Caco-2 (cell line): ENCODE measurements at regions not wholly inside any gene's neighbourhood (a gene's known extent, or its start where the extent isn't known, plus 50 kb on each side); places are given as distances from the start of the nearest gene placed in this dataset.
"Not testable (repeated sequence)": the region's sequence is repeated elsewhere in the genome, so short reads cannot be mapped to it uniquely, and the experiment has no call there.

Source experiments
- BruUV-seq: library from RNA; stranded (reverse); fragments of 400-500 nt; replicated peaks from 2 replicates; lab custom pipeline; 2021; lab: Mats Ljungman, UMichigan
- CTCF ChIA-PET: fragments of 300-600 bp; sonication (Branson Sonifier 250); formaldehyde crosslinking; loops from one replicate; lab custom pipeline; 2022; ENCODE audit warnings: antibody characterized with exemption; lab: Charles Lee
- POLR2A ChIA-PET: fragments of 300-600 bp; sonication (Branson Sonifier 250); formaldehyde crosslinking; loops from one replicate; lab custom pipeline; 2022; ENCODE audit warnings: antibody characterized with exemption; lab: Charles Lee
- DNase-seq, 2 experiments: peaks; one replicate each; pipeline versions ENCODE4 v3.0.0 to v3.0.0-alpha.2; 2020 to 2022
- H3K27me3 ChIP-seq: replicated peaks from 2 replicates; pipeline ENCODE4 v1.6.0; 2011; ENCODE audit warnings: low read length; ENCODE audit not compliant: control insufficient read depth, insufficient read depth
- H3K36me3 ChIP-seq: 2 replicates; pipeline ENCODE4 v1.5.1; 2011; ENCODE audit warnings: low read length; ENCODE audit not compliant: control insufficient read depth, insufficient read depth
- H3K4me1 ChIP-seq: fragments of 250-450 bp; sonication (Bioruptor Pico); 2 replicates; pipeline ENCODE4 v1.5.1; 2020; ENCODE audit warnings: mild to moderate bottlenecking
- H3K4me3 ChIP-seq: 2 replicates; pipeline ENCODE4 v1.5.1; 2011; ENCODE audit warnings: low read depth, mild to moderate bottlenecking, control low read depth, low read length
- H3K9me3 ChIP-seq: fragments of 250-450 bp; sonication (Bioruptor Pico); 2 replicates; pipeline ENCODE4 v1.5.1; 2020; ENCODE audit warnings: mild to moderate bottlenecking, moderate library complexity
- H3K27ac Mint-ChIP-seq: one replicate; pipeline ENCODE4 v1.8.0; 2022; ENCODE audit warnings: mixed read lengths; ENCODE audit not compliant: unreplicated experiment
- H3K27me3 Mint-ChIP-seq: one replicate; pipeline ENCODE4 v1.8.0; 2022; ENCODE audit warnings: mixed read lengths; ENCODE audit not compliant: insufficient read depth, unreplicated experiment
- H3K36me3 Mint-ChIP-seq: one replicate; pipeline ENCODE4 v1.8.0; 2022; ENCODE audit warnings: mild to moderate bottlenecking, mixed read lengths; ENCODE audit not compliant: insufficient read depth, unreplicated experiment
- H3K4me1 Mint-ChIP-seq: one replicate; pipeline ENCODE4 v1.8.0; 2022; ENCODE audit warnings: low read depth, mixed read lengths; ENCODE audit not compliant: unreplicated experiment
- H3K4me3 Mint-ChIP-seq: one replicate; pipeline ENCODE4 v1.8.0; 2022; ENCODE audit warnings: mild to moderate bottlenecking, moderate library complexity, mixed read lengths; ENCODE audit not compliant: unreplicated experiment
- H3K9me3 Mint-ChIP-seq: one replicate; pipeline ENCODE4 v1.8.0; 2022; ENCODE audit warnings: mixed read lengths; ENCODE audit not compliant: unreplicated experiment
- CTCF ChIP-seq, 2 experiments: fragments of 200-600 bp in 1 of 2; IDR thresholded peaks; 1 replicate in 1 of 2; 2 replicates in 1 of 2; pipeline versions ENCODE4 v1.5.1 to v1.8.0; 2011 to 2022; ENCODE audit warnings: antibody characterized with exemption in 1 of 2, control low read depth in 1 of 2, inconsistent platforms in 1 of 2, low read depth in 1 of 2, low read length in 1 of 2, mild to moderate bottlenecking in 1 of 2, moderate library complexity in 1 of 2; ENCODE audit not compliant: insufficient read depth in 1 of 2, severe bottlenecking in 1 of 2, unreplicated experiment in 1 of 2
- intact Hi-C: fragments of 100-400 bp; cut with micrococcal nuclease; formaldehyde crosslinking; loops from one replicate; pipeline ENCODE4 v1.10.0; 2022; ENCODE audit not compliant: unreplicated experiment

- Histone ChIP-seq H3K4me3 (no peak overlapping the region), H3K36me3 (no peaks in the 10 kb centered on the region), H3K4me1 (no peaks in the 10 kb centered on the region), H3K27me3 (no peaks in the 10 kb centered on the region), H3K9me3 (no peaks in the 10 kb centered on the region)
- DNase-seq: no peak
- Mint-ChIP-seq H3K27me3 (no peaks in the 10 kb centered on the region), H3K4me3 (no peak overlapping the region), H3K4me1 (no peaks in the 10 kb centered on the region), H3K9me3 (no peaks in the 10 kb centered on the region), H3K36me3 (no peaks in the 10 kb centered on the region), H3K27ac (no peak overlapping the region)
- intact Hi-C loops: no loop called here
- TF ChIP-seq CTCF (IDR thresholded peaks at IDR 0.05; ENCODE audit: insufficient read depth in 1 of 2, low read depth in 1 of 2, low read length in 1 of 2, severe bottlenecking in 1 of 2, unreplicated experiment in 1 of 2): no peak
- CTCF ChIA-PET: no interaction called here
- POLR2A ChIA-PET: no interaction called here
- BruUV-seq: no TSS peak
Measured at GRCh38 chr1:191729742-191730141, 428.5 kb upstream of the RGS18 start.

- H3K27ac Mint-ChIP-seq, CTCF ChIA-PET, POLR2A ChIA-PET, H3K27me3 Mint-ChIP-seq, BruUV-seq, H3K27me3 ChIP-seq, H3K4me3 ChIP-seq, H3K4me1 ChIP-seq, H3K36me3 ChIP-seq, H3K9me3 Mint-ChIP-seq, H3K36me3 Mint-ChIP-seq, H3K4me3 Mint-ChIP-seq, intact Hi-C loops, DNase-seq, H3K9me3 ChIP-seq, H3K4me1 Mint-ChIP-seq: not testable (repeated sequence)
Measured at GRCh38 chr1:191731608-191732302, 426.5 kb upstream of the RGS18 start.

- no TSS peak for BruUV-seq
- intact Hi-C loops: no loop called here
- no peaks in the 10 kb centered on the region for H3K27me3 Mint-ChIP-seq
- no peak overlapping the region for H3K4me3 Mint-ChIP-seq
- ChIA-PET CTCF (no interaction called here), POLR2A (no interaction called here)
- Histone ChIP-seq H3K4me3 (no peak overlapping the region), H3K9me3 (no peaks in the 10 kb centered on the region), H3K4me1 (no peaks in the 10 kb centered on the region), H3K27me3 (no peaks in the 10 kb centered on the region), H3K36me3 (no peaks in the 10 kb centered on the region)
- H3K36me3 Mint-ChIP-seq: no peaks in the 10 kb centered on the region
- no peak overlapping the region for H3K27ac Mint-ChIP-seq
- H3K9me3 Mint-ChIP-seq: no peaks in the 10 kb centered on the region
- H3K4me1 Mint-ChIP-seq: no peaks in the 10 kb centered on the region
- no peak for TF ChIP-seq CTCF (IDR thresholded peaks at IDR 0.05; ENCODE audit: insufficient read depth in 1 of 2, low read depth in 1 of 2, low read length in 1 of 2, severe bottlenecking in 1 of 2, unreplicated experiment in 1 of 2)
- DNase-seq: no peak
Measured at GRCh38 chr1:191734321-191734720, 423.9 kb upstream of the RGS18 start.
